ENCODE measurements at regions not wholly inside any gene's neighbourhood (a gene's known extent, or its start where the extent isn't known, plus 50 kb on each side); places are given as distances from the start of the nearest gene placed in this dataset.

- TF ChIP-seq SOX5 (CRISPR knock-in tag; IDR thresholded peaks at IDR 0.05; ENCODE audit: borderline replicate concordance) (peak; percentile 22; the same call in 1 of the 2 replicates), IKZF1 (IDR thresholded peaks at IDR 0.05) (no peak), ZNF709 (CRISPR knock-in tag; IDR thresholded peaks at IDR 0.05) (0 out of 2 replicates have a peak, but pooled peaks have one; percentile 16), ZNF33B (CRISPR knock-in tag; IDR thresholded peaks at IDR 0.05) (peak; percentile 84; the same call in 1 of the 2 replicates), CENPT (CRISPR knock-in tag; IDR thresholded peaks at IDR 0.05; ENCODE audit: low read depth) (no peak), PCBP2 (optimal IDR thresholded peaks at IDR 0.05; ENCODE audit: low read depth, low read length, poor library complexity, severe bottlenecking) (peak; percentile 32), ZFP90 (CRISPR knock-in tag; IDR thresholded peaks at IDR 0.05; ENCODE audit: borderline replicate concordance) (peak; percentile 40), RBFOX2 (IDR thresholded peaks at IDR 0.05; ENCODE audit: low read depth, low read length) (peak; percentile 53; the same call in 1 of the 2 replicates), UBTF (CRISPR knock-in tag; IDR thresholded peaks at IDR 0.05) (peak; percentile 51; the same call in 1 of the 2 replicates), ONECUT2 (CRISPR knock-in tag; IDR thresholded peaks at IDR 0.05) (no peak), ZNF598 (CRISPR knock-in tag; IDR thresholded peaks at IDR 0.05; ENCODE audit: borderline replicate concordance) (no peak), SALL1 (CRISPR knock-in tag; IDR thresholded peaks at IDR 0.05) (peak; percentile 33; the same call in 1 of the 2 replicates)
- TF ChIP-seq, protein P1, sequence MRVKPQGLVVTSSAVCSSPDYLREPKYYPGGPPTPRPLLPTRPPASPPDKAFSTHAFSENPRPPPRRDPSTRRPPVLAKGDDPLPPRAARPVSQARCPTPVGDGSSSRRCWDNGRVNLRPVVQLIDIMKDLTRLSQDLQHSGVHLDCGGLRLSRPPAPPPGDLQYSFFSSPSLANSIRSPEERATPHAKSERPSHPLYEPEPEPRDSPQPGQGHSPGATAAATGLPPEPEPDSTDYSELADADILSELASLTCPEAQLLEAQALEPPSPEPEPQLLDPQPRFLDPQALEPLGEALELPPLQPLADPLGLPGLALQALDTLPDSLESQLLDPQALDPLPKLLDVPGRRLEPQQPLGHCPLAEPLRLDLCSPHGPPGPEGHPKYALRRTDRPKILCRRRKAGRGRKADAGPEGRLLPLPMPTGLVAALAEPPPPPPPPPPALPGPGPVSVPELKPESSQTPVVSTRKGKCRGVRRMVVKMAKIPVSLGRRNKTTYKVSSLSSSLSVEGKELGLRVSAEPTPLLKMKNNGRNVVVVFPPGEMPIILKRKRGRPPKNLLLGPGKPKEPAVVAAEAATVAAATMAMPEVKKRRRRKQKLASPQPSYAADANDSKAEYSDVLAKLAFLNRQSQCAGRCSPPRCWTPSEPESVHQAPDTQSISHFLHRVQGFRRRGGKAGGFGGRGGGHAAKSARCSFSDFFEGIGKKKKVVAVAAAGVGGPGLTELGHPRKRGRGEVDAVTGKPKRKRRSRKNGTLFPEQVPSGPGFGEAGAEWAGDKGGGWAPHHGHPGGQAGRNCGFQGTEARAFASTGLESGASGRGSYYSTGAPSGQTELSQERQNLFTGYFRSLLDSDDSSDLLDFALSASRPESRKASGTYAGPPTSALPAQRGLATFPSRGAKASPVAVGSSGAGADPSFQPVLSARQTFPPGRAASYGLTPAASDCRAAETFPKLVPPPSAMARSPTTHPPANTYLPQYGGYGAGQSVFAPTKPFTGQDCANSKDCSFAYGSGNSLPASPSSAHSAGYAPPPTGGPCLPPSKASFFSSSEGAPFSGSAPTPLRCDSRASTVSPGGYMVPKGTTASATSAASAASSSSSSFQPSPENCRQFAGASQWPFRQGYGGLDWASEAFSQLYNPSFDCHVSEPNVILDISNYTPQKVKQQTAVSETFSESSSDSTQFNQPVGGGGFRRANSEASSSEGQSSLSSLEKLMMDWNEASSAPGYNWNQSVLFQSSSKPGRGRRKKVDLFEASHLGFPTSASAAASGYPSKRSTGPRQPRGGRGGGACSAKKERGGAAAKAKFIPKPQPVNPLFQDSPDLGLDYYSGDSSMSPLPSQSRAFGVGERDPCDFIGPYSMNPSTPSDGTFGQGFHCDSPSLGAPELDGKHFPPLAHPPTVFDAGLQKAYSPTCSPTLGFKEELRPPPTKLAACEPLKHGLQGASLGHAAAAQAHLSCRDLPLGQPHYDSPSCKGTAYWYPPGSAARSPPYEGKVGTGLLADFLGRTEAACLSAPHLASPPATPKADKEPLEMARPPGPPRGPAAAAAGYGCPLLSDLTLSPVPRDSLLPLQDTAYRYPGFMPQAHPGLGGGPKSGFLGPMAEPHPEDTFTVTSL (CRISPR knock-in tag; IDR thresholded peaks at IDR 0.05; ENCODE audit: borderline replicate concordance), result peak; percentile 10; the same call in 1 of the 2 replicates
- TF ChIP-seq, protein P2, sequence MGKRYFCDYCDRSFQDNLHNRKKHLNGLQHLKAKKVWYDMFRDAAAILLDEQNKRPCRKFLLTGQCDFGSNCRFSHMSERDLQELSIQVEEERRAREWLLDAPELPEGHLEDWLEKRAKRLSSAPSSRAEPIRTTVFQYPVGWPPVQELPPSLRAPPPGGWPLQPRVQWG (CRISPR knock-in tag; IDR thresholded peaks at IDR 0.05; ENCODE audit: borderline replicate concordance, low read depth), result no peak
Observed at GRCh38 chr2:20536619-20537422, 89.9 kb downstream of the RHOB start (continued).

All from HepG2 (cell line).